ENCODE measurements at regions not wholly inside any gene's neighbourhood (a gene's known extent, or its start where the extent isn't known, plus 50 kb on each side); places are given as distances from the start of the nearest gene placed in this dataset.
A peak's percentile ranks its signal among the peaks of the same experiment; 100 is the strongest.

- Histone ChIP-seq H3K9me3 (no peaks in the 10 kb centered on the region), H3K27ac (no peak overlapping the region), H3K36me3 (no peaks in the 10 kb centered on the region), H3K4me1 (peaks cover 0 to 35% (median 26%) of the 10 kb centered on the region in 4 donors), H3K27me3 (no peaks in the 10 kb centered on the region), H3K4me3 (no peak overlapping the region)
- TF ChIP-seq CTCF (IDR thresholded peaks at IDR 0.05) (no peak), POLR2AphosphoS5 (IDR thresholded peaks at IDR 0.05) (no peak), POLR2A (IDR thresholded peaks at IDR 0.05) (no peak), EP300 (IDR thresholded peaks at IDR 0.05) (no peak)
- intact Hi-C loops (cut with DNase I): no loop called here
- no peak for DNase-seq
Observed at GRCh38 chr1:234858722-234859121, 248.7 kb upstream of the IRF2BP2 start.

GRCh38 chr1:234856845-234857245 is 246.9 kb upstream of the IRF2BP2 start:
- intact Hi-C loops (cut with DNase I): no loop called here
- TF ChIP-seq EP300 (IDR thresholded peaks at IDR 0.05) (no peak), POLR2AphosphoS5 (IDR thresholded peaks at IDR 0.05) (peak in 1 of 4 donors; percentile 6), POLR2A (IDR thresholded peaks at IDR 0.05) (no peak), CTCF (IDR thresholded peaks at IDR 0.05) (no peak)
- Histone ChIP-seq H3K9me3 (no peaks in the 10 kb centered on the region), H3K36me3 (no peaks in the 10 kb centered on the region), H3K4me1 (peaks cover 0 to 17% (median 11%) of the 10 kb centered on the region in 4 donors), H3K27ac (peak overlapping the region; percentile 26 to 68 (median 56)), H3K4me3 (no peak overlapping the region), H3K27me3 (no peaks in the 10 kb centered on the region)
- DNase-seq: peak; percentile 76
- WGBS, 2 donors: 78 to 83% methylated on average over 3 of the region's 3 CpGs

GRCh38 chr1:234855851-234856250 is 245.9 kb upstream of the IRF2BP2 start:
- TF ChIP-seq CTCF (IDR thresholded peaks at IDR 0.05) (no peak), EP300 (IDR thresholded peaks at IDR 0.05) (no peak), POLR2AphosphoS5 (IDR thresholded peaks at IDR 0.05) (no peak), POLR2A (IDR thresholded peaks at IDR 0.05) (no peak)
- Histone ChIP-seq H3K36me3 (no peaks in the 10 kb centered on the region), H3K9me3 (no peaks in the 10 kb centered on the region), H3K4me1 (peaks cover 0 to 20% (median 10%) of the 10 kb centered on the region in 4 donors), H3K27ac (peak overlapping the region in 1 of 4 donors; percentile 68), H3K4me3 (no peak overlapping the region), H3K27me3 (no peaks in the 10 kb centered on the region)
- intact Hi-C loops (cut with DNase I): no loop called here
- DNase-seq: no peak
- WGBS, 2 donors: 96 to 99% methylated on average over 3 of the region's 3 CpGs

GRCh38 chr1:234854645-234855039 is 244.7 kb upstream of the IRF2BP2 start:
- 88 to 93% methylated on average over 1 of the region's 1 CpG for WGBS, 2 donors
- H3K27me3 ChIP-seq: no peaks in the 10 kb centered on the region
- no peak for DNase-seq
- H3K4me1 ChIP-seq: peaks cover 0 to 23% (median 10%) of the 10 kb centered on the region in 4 donors
- no peak for TF ChIP-seq CTCF (IDR thresholded peaks at IDR 0.05)
- no peak for TF ChIP-seq EP300 (IDR thresholded peaks at IDR 0.05)
- TF ChIP-seq POLR2A (IDR thresholded peaks at IDR 0.05): no peak
- TF ChIP-seq POLR2AphosphoS5 (IDR thresholded peaks at IDR 0.05): no peak
- H3K27ac ChIP-seq: peak overlapping the region in 1 of 4 donors; percentile 15
- H3K4me3 ChIP-seq: no peak overlapping the region
- no peaks in the 10 kb centered on the region for H3K9me3 ChIP-seq
- no peaks in the 10 kb centered on the region for H3K36me3 ChIP-seq
- intact Hi-C loops (cut with DNase I): no loop called here
